Endothelial cell of umbilical vein (primary cell): ENCODE measurements at regions not wholly inside any gene's neighbourhood (a gene's known extent, or its start where the extent isn't known, plus 50 kb on each side); places are given as distances from the start of the nearest gene placed in this dataset.

Experiments used
- BruUV-seq: library from RNA; stranded (reverse); fragments of 400-500 nt; replicated peaks from 2 replicates; lab custom pipeline; 2021; lab: Mats Ljungman, UMichigan
- CTCF ChIA-PET: fragments of 300-600, 350-600 bp; sonication (Branson Sonifier 250); formaldehyde crosslinking; loops from one replicate; lab custom pipeline; 2021; ENCODE audit warnings: antibody characterized with exemption, inconsistent platforms; lab: Charles Lee
- POLR2A ChIA-PET: fragments of 300-600, 350-600 bp; sonication (Branson Sonifier 250); formaldehyde crosslinking; loops from one replicate; lab custom pipeline; 2021; ENCODE audit warnings: antibody characterized with exemption, inconsistent platforms; lab: Charles Lee
- DNase-seq: peaks from one replicate; pipeline ENCODE4 v3.0.0-alpha.2; 2011; ENCODE audit warnings: low read depth, low spot score
- FAIRE-seq: peaks from 2 replicates; lab custom pipeline; 2011; peaks lifted over from hg19 to GRCh38; lab: Jason Lieb, UNC
- H2AFZ ChIP-seq: 2 replicates; pipeline ENCODE4 v1.6.0; 2012; ENCODE audit warnings: low read depth, low read length, control low read depth, inconsistent platforms
- H3K27ac ChIP-seq: 2 replicates; pipeline ENCODE4 v1.5.1; 2011; ENCODE audit warnings: low read depth, mild to moderate bottlenecking, control low read depth, low read length, moderate library complexity; ENCODE audit not compliant: insufficient read depth
- H3K27me3 ChIP-seq, 2 experiments: 2 replicates each; pipeline versions ENCODE4 v1.6.0 to v1.6.1; 2011; ENCODE audit warnings: low read length in 2 of 2, mixed read lengths in 1 of 2; ENCODE audit not compliant: control insufficient read depth in 2 of 2, insufficient read depth in 2 of 2
- H3K36me3 ChIP-seq, 2 experiments: 2 replicates in 1 of 2; 3 replicates in 1 of 2; pipeline ENCODE4 v1.5.1; 2011; ENCODE audit warnings: low read length in 2 of 2, mild to moderate bottlenecking in 1 of 2, moderate library complexity in 1 of 2; ENCODE audit not compliant: control insufficient read depth in 2 of 2, insufficient read depth in 2 of 2; ENCODE audit errors: extremely low read depth in 1 of 2
- H3K4me1 ChIP-seq: 3 replicates; pipeline ENCODE4 v1.5.1; 2011; ENCODE audit warnings: mild to moderate bottlenecking, low read length; ENCODE audit not compliant: control insufficient read depth, insufficient read depth; ENCODE audit errors: extremely low read depth
- H3K4me2 ChIP-seq: 2 replicates; pipeline ENCODE4 v1.6.1; 2011; ENCODE audit warnings: low read length, control low read depth, mixed read lengths; ENCODE audit not compliant: insufficient read depth
- H3K4me3 ChIP-seq, 3 experiments: fragments of 200-600 bp in 1 of 3; sonication (generic), shearing (Covaris generic) in 1 of 3; replicated peaks in 1 of 3; 2 replicates each; pipeline ENCODE4 v1.5.1; 2011 to 2016; ENCODE audit warnings: control low read depth in 3 of 3, low read length in 3 of 3, mild to moderate bottlenecking in 2 of 3, inconsistent platforms in 1 of 3, low read depth in 1 of 3, moderate library complexity in 1 of 3; ENCODE audit not compliant: insufficient read depth in 1 of 3
- H3K79me2 ChIP-seq: 2 replicates; pipeline ENCODE4 v1.6.0; 2012; ENCODE audit warnings: low read length, inconsistent platforms; ENCODE audit not compliant: control insufficient read depth, insufficient read depth
- H3K9ac ChIP-seq: replicated peaks from 2 replicates; pipeline ENCODE3; 2011; ENCODE audit warnings: low read length, control low read depth; ENCODE audit not compliant: insufficient read depth; ENCODE audit errors: extremely low read depth
- H3K9me1 ChIP-seq: replicated peaks from 3 replicates; pipeline ENCODE4 v1.6.0; 2011; ENCODE audit warnings: mild to moderate bottlenecking, low read length; ENCODE audit not compliant: control insufficient read depth, insufficient read depth; ENCODE audit errors: extremely low read depth
- H3K9me3 ChIP-seq: replicated peaks from 2 replicates; pipeline ENCODE4 v1.5.1; 2012; ENCODE audit warnings: low read length, inconsistent platforms; ENCODE audit not compliant: control insufficient read depth, insufficient read depth
- H4K20me1 ChIP-seq: replicated peaks from 2 replicates; pipeline ENCODE3; 2011; ENCODE audit warnings: mild to moderate bottlenecking, low read length; ENCODE audit not compliant: control insufficient read depth, insufficient read depth; ENCODE audit errors: extremely low read depth
- EZH2 ChIP-seq: IDR thresholded peaks from 2 replicates; pipeline ENCODE4 v1.6.1; 2012; ENCODE audit warnings: borderline replicate concordance, low read depth, mild to moderate bottlenecking, moderate library complexity, low read length, inconsistent platforms; ENCODE audit not compliant: severe bottlenecking
- FOS ChIP-seq: IDR thresholded peaks from 2 replicates; pipeline ENCODE4 v1.6.1; 2011; ENCODE audit warnings: mild to moderate bottlenecking, low read length, moderate library complexity, borderline replicate concordance; ENCODE audit not compliant: insufficient read depth
- GATA2 ChIP-seq: IDR thresholded peaks from 2 replicates; pipeline ENCODE4 v1.7.0; 2011; ENCODE audit warnings: low read depth, mild to moderate bottlenecking, moderate library complexity, mixed read lengths, low read length; ENCODE audit not compliant: insufficient read length, insufficient read depth
- JUN ChIP-seq: IDR thresholded peaks from 2 replicates; pipeline ENCODE4 v1.6.1; 2011; ENCODE audit warnings: borderline replicate concordance, low read depth; ENCODE audit not compliant: insufficient read length, insufficient read depth
- MYC ChIP-seq: IDR thresholded peaks from one replicate; pipeline ENCODE4 v1.6.1; 2011; ENCODE audit warnings: mild to moderate bottlenecking, low read depth, low read length
- POLR2A ChIP-seq: IDR thresholded peaks from 2 replicates; pipeline ENCODE4 v1.6.1; 2012; ENCODE audit warnings: low read depth, mild to moderate bottlenecking, control low read depth, low read length
- POLR2AphosphoS5 ChIP-seq: IDR thresholded peaks from 2 replicates; pipeline ENCODE4 v1.6.1; 2012; ENCODE audit warnings: low read depth, mild to moderate bottlenecking, control low read depth, low read length, moderate library complexity; ENCODE audit not compliant: insufficient read depth
- dilution Hi-C: fragments of 300-500 bp; cut with MboI; formaldehyde crosslinking; loops from one replicate; pipeline ENCODE4 v1.15.0; 2019; ENCODE audit warnings: low sequenced_read_pairs; ENCODE audit not compliant: extremely low pct_ligation_motif_present
- intact Hi-C: fragments of 100-400 bp; cut with micrococcal nuclease; formaldehyde crosslinking; loops from one replicate; pipeline ENCODE4 v1.10.0; 2022
- TF ChIP-seq, protein P1 (sequence below): IDR thresholded peaks from 2 replicates; pipeline ENCODE4 v1.6.1; 2011; ENCODE audit not compliant: insufficient read depth, insufficient read length

DNA sequence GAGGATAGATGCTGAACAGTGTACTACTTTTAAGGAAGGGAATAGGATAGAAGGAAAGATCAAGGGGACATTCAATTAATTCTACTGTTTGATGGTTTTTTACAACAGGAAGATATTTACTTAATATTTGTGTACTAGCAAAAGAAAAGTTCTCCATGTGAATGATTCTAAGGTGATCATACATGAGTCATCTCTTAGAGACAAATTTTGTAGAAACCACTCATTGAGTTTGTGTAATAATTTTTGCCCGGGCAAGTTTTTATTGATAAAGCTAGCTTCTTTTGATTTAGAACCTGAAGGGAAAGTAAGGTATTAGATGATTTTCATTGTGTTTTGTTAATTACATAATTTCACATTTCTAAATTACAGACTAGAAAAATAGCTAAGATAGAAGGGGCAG is 172.8 kb upstream of the PSMD7 start:
- BruUV-seq = no TSS peak
- intact Hi-C loops = no loop called here
- H3K9me1 ChIP-seq = no peaks in the 10 kb centered on the region
- CTCF ChIA-PET = no interaction called here
- no peak overlapping the region for H3K27ac ChIP-seq
- TF ChIP-seq EZH2 = no peak
- H3K79me2 ChIP-seq = no peaks in the 10 kb centered on the region
- no peaks in the 10 kb centered on the region for H3K27me3 ChIP-seq
- no peak overlapping the region for H2AFZ ChIP-seq
- DNase-seq (no peak), FAIRE-seq (no peak)
- no peaks in the 10 kb centered on the region for H3K9me3 ChIP-seq
- no peaks in the 10 kb centered on the region for H3K36me3 ChIP-seq
- H3K4me3 ChIP-seq = no peak overlapping the region
- dilution Hi-C loops = no loop called here
- no peaks in the 10 kb centered on the region for H3K4me1 ChIP-seq
- no peak overlapping the region for H3K9ac ChIP-seq
- no peak overlapping the region for H3K4me2 ChIP-seq
- no peaks in the 10 kb centered on the region for H4K20me1 ChIP-seq
- POLR2A ChIA-PET = no interaction called here

DNA sequence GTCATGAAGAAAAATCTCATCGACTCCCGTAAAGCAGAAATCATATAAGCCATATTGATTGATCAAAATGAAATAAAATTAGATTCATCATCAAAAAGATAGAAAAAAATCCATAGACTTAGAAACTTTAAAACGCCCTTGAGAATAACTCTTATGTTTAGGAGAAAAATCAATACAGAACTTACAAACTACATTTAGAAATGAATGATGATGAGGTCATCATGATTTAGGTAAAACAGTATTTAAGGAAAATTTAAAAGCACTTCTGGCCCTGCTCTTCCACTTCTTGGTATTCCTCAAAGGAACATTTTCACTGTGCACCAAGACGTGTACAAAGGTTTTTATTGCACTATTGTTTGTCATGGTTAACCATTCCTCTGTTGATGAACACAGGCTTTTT is 173.4 kb upstream of the PSMD7 start:
- Histone ChIP-seq H3K27ac (no peak overlapping the region), H3K4me3 (no peak overlapping the region), H3K9me3 (no peaks in the 10 kb centered on the region), H3K27me3 (no peaks in the 10 kb centered on the region), H3K9ac (no peak overlapping the region), H3K79me2 (no peaks in the 10 kb centered on the region), H3K4me2 (no peak overlapping the region), H3K4me1 (no peaks in the 10 kb centered on the region), H3K36me3 (no peaks in the 10 kb centered on the region), H4K20me1 (no peaks in the 10 kb centered on the region), H3K9me1 (no peaks in the 10 kb centered on the region), H2AFZ (no peak overlapping the region)
- intact Hi-C loops (no loop called here), dilution Hi-C loops (no loop called here)
- DNase-seq (no peak), FAIRE-seq (no peak)
- POLR2A ChIA-PET = no interaction called here
- TF ChIP-seq, protein P1, sequence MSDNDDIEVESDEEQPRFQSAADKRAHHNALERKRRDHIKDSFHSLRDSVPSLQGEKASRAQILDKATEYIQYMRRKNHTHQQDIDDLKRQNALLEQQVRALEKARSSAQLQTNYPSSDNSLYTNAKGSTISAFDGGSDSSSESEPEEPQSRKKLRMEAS = no peak
- TF ChIP-seq POLR2AphosphoS5 (no peak), GATA2 (no peak), MYC (no peak), JUN (no peak), FOS (no peak), POLR2A (no peak), EZH2 (no peak)
- BruUV-seq = no TSS peak
- CTCF ChIA-PET = no interaction called here
